H1 (cell line): ENCODE measurements at regions not wholly inside any gene's neighbourhood (a gene's known extent, or its start where the extent isn't known, plus 50 kb on each side); places are given as distances from the start of the nearest gene placed in this dataset.

ENCODE experiments used
- CTCF ChIA-PET: fragments of 300-600 bp; sonication (Branson Sonifier 250); formaldehyde crosslinking; loops from one replicate; lab custom pipeline; 2021; ENCODE audit not compliant: partially characterized antibody; lab: Charles Lee
- POLR2A ChIA-PET: fragments of 300-600 bp; sonication (Branson Sonifier 250); formaldehyde crosslinking; loops from one replicate; lab custom pipeline; 2021; ENCODE audit warnings: inconsistent platforms; ENCODE audit not compliant: partially characterized antibody; lab: Charles Lee
- DNase-seq, 2 experiments: peaks; one replicate each; pipeline versions ENCODE4 v3.0.0 to v3.0.0-alpha.2; 2010 to 2022; ENCODE audit warnings: low spot score in 2 of 2, low read depth in 1 of 2, mixed read lengths in 1 of 2
- FAIRE-seq: peaks from 2 replicates; lab custom pipeline; 2011; peaks lifted over from hg19 to GRCh38; lab: Jason Lieb, UNC
- H2AFZ ChIP-seq: 2 replicates; pipeline ENCODE4 v1.8.1; 2012; ENCODE audit warnings: low read length, inconsistent platforms
- H2AK5ac ChIP-seq: 2 replicates; pipeline ENCODE4 v1.6.1; 2013; ENCODE audit warnings: low read depth, low read length
- H2BK120ac ChIP-seq: replicated peaks from 2 replicates; pipeline ENCODE3; 2013; ENCODE audit warnings: low read depth, low read length, inconsistent platforms
- H2BK12ac ChIP-seq: 2 replicates; pipeline ENCODE4 v1.6.1; 2013; ENCODE audit warnings: low read depth, low read length
- H2BK15ac ChIP-seq: 2 replicates; pipeline ENCODE4 v1.6.1; 2013; ENCODE audit warnings: low read length
- H2BK20ac ChIP-seq: 2 replicates; pipeline ENCODE4 v1.6.1; 2013; ENCODE audit warnings: low read length
- H2BK5ac ChIP-seq: 2 replicates; pipeline ENCODE4 v1.6.1; 2013; ENCODE audit warnings: low read depth, low read length
- H3K14ac ChIP-seq: 2 replicates; pipeline ENCODE4 v1.6.1; 2013; ENCODE audit warnings: inconsistent platforms; ENCODE audit not compliant: insufficient read length
- H3K18ac ChIP-seq: 2 replicates; pipeline ENCODE4 v1.6.1; 2013; ENCODE audit warnings: low read length; ENCODE audit errors: extremely low read depth
- H3K23ac ChIP-seq: 2 replicates; pipeline ENCODE4 v1.6.1; 2013; ENCODE audit warnings: inconsistent platforms; ENCODE audit not compliant: insufficient read length
- H3K23me2 ChIP-seq: 2 replicates; pipeline ENCODE4 v1.6.1; 2013; ENCODE audit warnings: low read depth, low read length
- H3K27ac ChIP-seq: 2 replicates; pipeline ENCODE4 v1.6.1; 2011; ENCODE audit warnings: low read depth, low read length, inconsistent platforms
- H3K27me3 ChIP-seq, 4 experiments: replicated peaks in 1 of 4; 1 replicate in 1 of 4; 2 replicates in 3 of 4; pipeline versions ENCODE4 v1.6.1 to v1.8.1; 2011 to 2013; ENCODE audit warnings: low read length in 3 of 4, mild to moderate bottlenecking in 3 of 4, inconsistent platforms in 2 of 4, mixed read lengths in 2 of 4, moderate library complexity in 1 of 4; ENCODE audit not compliant: control insufficient read depth in 3 of 4, insufficient read depth in 3 of 4; ENCODE audit errors: extremely low read depth in 1 of 4
- H3K36me3 ChIP-seq, 4 experiments: 2 replicates each; pipeline versions ENCODE4 v1.6.1 to v1.8.1; 2011 to 2013; ENCODE audit warnings: mild to moderate bottlenecking in 4 of 4, low read length in 3 of 4, moderate library complexity in 2 of 4, control low read depth in 1 of 4, inconsistent platforms in 1 of 4; ENCODE audit not compliant: insufficient read depth in 4 of 4, control insufficient read depth in 2 of 4
- H3K4ac ChIP-seq: replicated peaks from 2 replicates; pipeline ENCODE3; 2013; ENCODE audit warnings: low read length, low read depth, mixed read lengths, inconsistent platforms; ENCODE audit not compliant: insufficient read length
- H3K4me1 ChIP-seq, 4 experiments: replicated peaks in 1 of 4; 1 replicate in 1 of 4; 2 replicates in 3 of 4; pipeline versions ENCODE4 v1.6.1 to v1.8.1; 2011 to 2013; ENCODE audit warnings: low read length in 3 of 4, inconsistent platforms in 2 of 4, mixed read lengths in 1 of 4; ENCODE audit not compliant: insufficient read depth in 4 of 4, control insufficient read depth in 3 of 4
- H3K4me2 ChIP-seq, 2 experiments: 2 replicates each; pipeline versions ENCODE4 v1.6.1 to v1.8.1; 2011 to 2013; ENCODE audit warnings: low read depth in 2 of 2, low read length in 2 of 2, control low read depth in 1 of 2, inconsistent platforms in 1 of 2, mild to moderate bottlenecking in 1 of 2; ENCODE audit not compliant: insufficient read depth in 1 of 2
- H3K4me3 ChIP-seq, 4 experiments: fragments of 200-600, 300-600 bp in 1 of 4; sonication (generic), shearing (Covaris generic), sonication (Bioruptor Twin) in 1 of 4; 2 replicates each; pipeline versions ENCODE4 v1.5.1 to v1.8.1; 2011 to 2016; ENCODE audit warnings: low read length in 4 of 4, low read depth in 3 of 4, control low read depth in 2 of 4, inconsistent platforms in 2 of 4, mild to moderate bottlenecking in 2 of 4, mixed read lengths in 1 of 4, moderate library complexity in 1 of 4; ENCODE audit not compliant: insufficient read depth in 2 of 4; ENCODE audit errors: extremely low read depth in 1 of 4
- H3K56ac ChIP-seq: replicated peaks from 2 replicates; pipeline ENCODE3; 2013; ENCODE audit warnings: low read depth, mild to moderate bottlenecking, mixed read lengths, low read length, inconsistent platforms; ENCODE audit not compliant: insufficient read length
- H3K79me1 ChIP-seq: 2 replicates; pipeline ENCODE4 v1.6.1; 2013; ENCODE audit warnings: low read depth, low read length, control low read depth
- H3K79me2 ChIP-seq, 2 experiments: 2 replicates each; pipeline versions ENCODE4 v1.6.1 to v1.8.1; 2012 to 2013; ENCODE audit warnings: low read length in 2 of 2, mild to moderate bottlenecking in 2 of 2, inconsistent platforms in 1 of 2; ENCODE audit not compliant: insufficient read depth in 2 of 2, control insufficient read depth in 1 of 2
- H3K9ac ChIP-seq, 4 experiments: replicated peaks in 1 of 4; 1 replicate in 1 of 4; 2 replicates in 3 of 4; pipeline versions ENCODE4 v1.6.1 to v1.8.1; 2011 to 2013; ENCODE audit warnings: low read depth in 3 of 4, low read length in 3 of 4, control low read depth in 2 of 4, mild to moderate bottlenecking in 2 of 4, moderate library complexity in 2 of 4, inconsistent platforms in 1 of 4; ENCODE audit errors: extremely low read depth in 1 of 4
- H3K9me3 ChIP-seq, 2 experiments: 2 replicates each; pipeline versions ENCODE4 v1.6.1 to v1.8.1; 2012 to 2013; ENCODE audit warnings: mild to moderate bottlenecking in 2 of 2, moderate library complexity in 2 of 2, control low read depth in 1 of 2, inconsistent platforms in 1 of 2, low read depth in 1 of 2, low read length in 1 of 2, mixed read lengths in 1 of 2; ENCODE audit not compliant: insufficient read depth in 2 of 2
- H4K20me1 ChIP-seq, 2 experiments: replicated peaks in 1 of 2; 2 replicates each; pipeline versions ENCODE3 to v1.8.1; 2011 to 2013; ENCODE audit warnings: inconsistent platforms in 2 of 2, low read length in 2 of 2, mild to moderate bottlenecking in 1 of 2; ENCODE audit not compliant: insufficient read depth in 2 of 2, control insufficient read depth in 1 of 2
- H4K5ac ChIP-seq: 2 replicates; pipeline ENCODE4 v1.6.1; 2013; ENCODE audit warnings: low read length, low read depth, mixed read lengths, inconsistent platforms; ENCODE audit not compliant: insufficient read length
- H4K8ac ChIP-seq: 2 replicates; pipeline ENCODE4 v1.8.0; 2013; ENCODE audit warnings: mild to moderate bottlenecking, moderate library complexity, low read length, inconsistent platforms; ENCODE audit not compliant: insufficient read depth; ENCODE audit errors: extremely low read depth
- H4K91ac ChIP-seq: replicated peaks from 2 replicates; pipeline ENCODE3; 2013; ENCODE audit warnings: low read length, mixed read lengths, inconsistent platforms; ENCODE audit not compliant: insufficient read length
- CTBP2 ChIP-seq: IDR thresholded peaks from 2 replicates; pipeline ENCODE4 v1.7.0; 2011; ENCODE audit warnings: borderline replicate concordance, mild to moderate bottlenecking, moderate library complexity, mixed read lengths, low read length; ENCODE audit not compliant: insufficient read depth, insufficient read length
- EGR1 ChIP-seq: IDR thresholded peaks from 2 replicates; pipeline ENCODE4 v1.6.1; 2011; ENCODE audit warnings: low read depth, low read length, borderline replicate concordance
- RFX5 ChIP-seq: IDR thresholded peaks from 2 replicates; pipeline ENCODE4 v1.6.1; 2011; ENCODE audit warnings: low read depth, low read length, improper control_type of control experiment, borderline replicate concordance
- SP1 ChIP-seq: IDR thresholded peaks from 2 replicates; pipeline ENCODE4 v1.6.1; 2011; ENCODE audit warnings: low read depth, low read length
- TEAD4 ChIP-seq: IDR thresholded peaks from 2 replicates; pipeline ENCODE4 v1.6.1; 2012; ENCODE audit warnings: low read depth, low read length, inconsistent platforms, mixed read lengths

DNA sequence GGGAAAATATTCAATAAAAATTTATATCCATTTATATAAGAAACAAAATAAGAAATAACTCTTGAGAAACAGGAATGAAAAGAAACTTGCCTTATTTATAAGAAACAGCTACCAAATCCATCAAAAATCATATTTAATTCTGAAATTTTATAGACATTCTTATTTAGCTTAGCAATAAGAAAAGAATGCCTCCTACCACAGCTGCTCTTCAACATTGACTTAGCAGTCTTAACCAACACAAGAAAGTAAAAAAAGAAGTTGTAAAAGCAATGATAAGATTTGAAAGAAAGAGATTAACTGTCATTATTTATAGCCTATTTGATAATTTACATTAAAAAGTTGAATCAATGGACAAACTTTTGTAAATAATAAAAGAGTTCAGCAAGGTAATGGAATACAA lies 212.8 kb downstream of the ZNF365 start:
- Histone ChIP-seq H4K8ac (no peak overlapping the region), H3K23ac (no peak overlapping the region), H3K4me2 (no peak overlapping the region), H3K56ac (no peak overlapping the region), H2BK15ac (no peak overlapping the region), H2BK12ac (no peak overlapping the region), H3K27ac (no peak overlapping the region), H3K27me3 (no peaks in the 10 kb centered on the region; a peak in 1 of 7 replicates), H2BK20ac (no peak overlapping the region), H4K20me1 (no peaks in the 10 kb centered on the region), H3K36me3 (no peaks in the 10 kb centered on the region), H3K4me1 (no peaks in the 10 kb centered on the region), H2AFZ (no peak overlapping the region), H2BK120ac (no peak overlapping the region), H3K9ac (no peak overlapping the region), H3K79me2 (no peaks in the 10 kb centered on the region), H3K9me3 (no peaks in the 10 kb centered on the region), H3K14ac (no peak overlapping the region), H3K4me3 (no peak overlapping the region), H3K18ac (no peak overlapping the region), H3K23me2 (no peaks in the 10 kb centered on the region), H4K91ac (no peak overlapping the region), H3K4ac (no peak overlapping the region), H2AK5ac (no peak overlapping the region), H4K5ac (no peak overlapping the region), H2BK5ac (no peak overlapping the region), H3K79me1 (no peaks in the 10 kb centered on the region)
- POLR2A ChIA-PET: no interaction called here
- CTCF ChIA-PET: interaction anchor here (0.9 kb wide), 1 partner anchor 570 kb away, joined by 3 read pairs; no protein-coding TSS in a partner anchor
- FAIRE-seq (no peak), DNase-seq (no peak)
- TF ChIP-seq RFX5 (no peak), CTBP2 (no peak), TEAD4 (no peak), SP1 (no peak), EGR1 (no peak)
